H1 (cell line): ENCODE measurements at regions not wholly inside any gene's neighbourhood (a gene's known extent, or its start where the extent isn't known, plus 50 kb on each side); places are given as distances from the start of the nearest gene placed in this dataset.

ENCODE experiments used
- CTCF ChIA-PET: fragments of 300-600 bp; sonication (Branson Sonifier 250); formaldehyde crosslinking; loops from one replicate; lab custom pipeline; 2021; ENCODE audit not compliant: partially characterized antibody; lab: Charles Lee
- POLR2A ChIA-PET: fragments of 300-600 bp; sonication (Branson Sonifier 250); formaldehyde crosslinking; loops from one replicate; lab custom pipeline; 2021; ENCODE audit warnings: inconsistent platforms; ENCODE audit not compliant: partially characterized antibody; lab: Charles Lee
- DNase-seq, 2 experiments: peaks; one replicate each; pipeline versions ENCODE4 v3.0.0 to v3.0.0-alpha.2; 2010 to 2022; ENCODE audit warnings: low spot score in 2 of 2, low read depth in 1 of 2, mixed read lengths in 1 of 2
- FAIRE-seq: peaks from 2 replicates; lab custom pipeline; 2011; peaks lifted over from hg19 to GRCh38; lab: Jason Lieb, UNC
- H2AFZ ChIP-seq: 2 replicates; pipeline ENCODE4 v1.8.1; 2012; ENCODE audit warnings: low read length, inconsistent platforms
- H2AK5ac ChIP-seq: 2 replicates; pipeline ENCODE4 v1.6.1; 2013; ENCODE audit warnings: low read depth, low read length
- H2BK120ac ChIP-seq: replicated peaks from 2 replicates; pipeline ENCODE3; 2013; ENCODE audit warnings: low read depth, low read length, inconsistent platforms
- H2BK12ac ChIP-seq: 2 replicates; pipeline ENCODE4 v1.6.1; 2013; ENCODE audit warnings: low read depth, low read length
- H2BK15ac ChIP-seq: 2 replicates; pipeline ENCODE4 v1.6.1; 2013; ENCODE audit warnings: low read length
- H2BK20ac ChIP-seq: 2 replicates; pipeline ENCODE4 v1.6.1; 2013; ENCODE audit warnings: low read length
- H2BK5ac ChIP-seq: 2 replicates; pipeline ENCODE4 v1.6.1; 2013; ENCODE audit warnings: low read depth, low read length
- H3K14ac ChIP-seq: 2 replicates; pipeline ENCODE4 v1.6.1; 2013; ENCODE audit warnings: inconsistent platforms; ENCODE audit not compliant: insufficient read length
- H3K18ac ChIP-seq: 2 replicates; pipeline ENCODE4 v1.6.1; 2013; ENCODE audit warnings: low read length; ENCODE audit errors: extremely low read depth
- H3K23ac ChIP-seq: 2 replicates; pipeline ENCODE4 v1.6.1; 2013; ENCODE audit warnings: inconsistent platforms; ENCODE audit not compliant: insufficient read length
- H3K23me2 ChIP-seq: 2 replicates; pipeline ENCODE4 v1.6.1; 2013; ENCODE audit warnings: low read depth, low read length
- H3K27ac ChIP-seq: 2 replicates; pipeline ENCODE4 v1.6.1; 2011; ENCODE audit warnings: low read depth, low read length, inconsistent platforms
- H3K27me3 ChIP-seq, 4 experiments: replicated peaks in 1 of 4; 1 replicate in 1 of 4; 2 replicates in 3 of 4; pipeline versions ENCODE4 v1.6.1 to v1.8.1; 2011 to 2013; ENCODE audit warnings: low read length in 3 of 4, mild to moderate bottlenecking in 3 of 4, inconsistent platforms in 2 of 4, mixed read lengths in 2 of 4, moderate library complexity in 1 of 4; ENCODE audit not compliant: control insufficient read depth in 3 of 4, insufficient read depth in 3 of 4; ENCODE audit errors: extremely low read depth in 1 of 4
- H3K36me3 ChIP-seq, 4 experiments: 2 replicates each; pipeline versions ENCODE4 v1.6.1 to v1.8.1; 2011 to 2013; ENCODE audit warnings: mild to moderate bottlenecking in 4 of 4, low read length in 3 of 4, moderate library complexity in 2 of 4, control low read depth in 1 of 4, inconsistent platforms in 1 of 4; ENCODE audit not compliant: insufficient read depth in 4 of 4, control insufficient read depth in 2 of 4
- H3K4ac ChIP-seq: replicated peaks from 2 replicates; pipeline ENCODE3; 2013; ENCODE audit warnings: low read length, low read depth, mixed read lengths, inconsistent platforms; ENCODE audit not compliant: insufficient read length
- H3K4me1 ChIP-seq, 4 experiments: replicated peaks in 1 of 4; 1 replicate in 1 of 4; 2 replicates in 3 of 4; pipeline versions ENCODE4 v1.6.1 to v1.8.1; 2011 to 2013; ENCODE audit warnings: low read length in 3 of 4, inconsistent platforms in 2 of 4, mixed read lengths in 1 of 4; ENCODE audit not compliant: insufficient read depth in 4 of 4, control insufficient read depth in 3 of 4
- H3K4me2 ChIP-seq, 2 experiments: 2 replicates each; pipeline versions ENCODE4 v1.6.1 to v1.8.1; 2011 to 2013; ENCODE audit warnings: low read depth in 2 of 2, low read length in 2 of 2, control low read depth in 1 of 2, inconsistent platforms in 1 of 2, mild to moderate bottlenecking in 1 of 2; ENCODE audit not compliant: insufficient read depth in 1 of 2
- H3K4me3 ChIP-seq, 4 experiments: fragments of 200-600, 300-600 bp in 1 of 4; sonication (generic), shearing (Covaris generic), sonication (Bioruptor Twin) in 1 of 4; 2 replicates each; pipeline versions ENCODE4 v1.5.1 to v1.8.1; 2011 to 2016; ENCODE audit warnings: low read length in 4 of 4, low read depth in 3 of 4, control low read depth in 2 of 4, inconsistent platforms in 2 of 4, mild to moderate bottlenecking in 2 of 4, mixed read lengths in 1 of 4, moderate library complexity in 1 of 4; ENCODE audit not compliant: insufficient read depth in 2 of 4; ENCODE audit errors: extremely low read depth in 1 of 4
- H3K56ac ChIP-seq: replicated peaks from 2 replicates; pipeline ENCODE3; 2013; ENCODE audit warnings: low read depth, mild to moderate bottlenecking, mixed read lengths, low read length, inconsistent platforms; ENCODE audit not compliant: insufficient read length
- H3K79me1 ChIP-seq: 2 replicates; pipeline ENCODE4 v1.6.1; 2013; ENCODE audit warnings: low read depth, low read length, control low read depth
- H3K79me2 ChIP-seq, 2 experiments: 2 replicates each; pipeline versions ENCODE4 v1.6.1 to v1.8.1; 2012 to 2013; ENCODE audit warnings: low read length in 2 of 2, mild to moderate bottlenecking in 2 of 2, inconsistent platforms in 1 of 2; ENCODE audit not compliant: insufficient read depth in 2 of 2, control insufficient read depth in 1 of 2
- H3K9ac ChIP-seq, 4 experiments: replicated peaks in 1 of 4; 1 replicate in 1 of 4; 2 replicates in 3 of 4; pipeline versions ENCODE4 v1.6.1 to v1.8.1; 2011 to 2013; ENCODE audit warnings: low read depth in 3 of 4, low read length in 3 of 4, control low read depth in 2 of 4, mild to moderate bottlenecking in 2 of 4, moderate library complexity in 2 of 4, inconsistent platforms in 1 of 4; ENCODE audit errors: extremely low read depth in 1 of 4
- H3K9me3 ChIP-seq, 2 experiments: 2 replicates each; pipeline versions ENCODE4 v1.6.1 to v1.8.1; 2012 to 2013; ENCODE audit warnings: mild to moderate bottlenecking in 2 of 2, moderate library complexity in 2 of 2, control low read depth in 1 of 2, inconsistent platforms in 1 of 2, low read depth in 1 of 2, low read length in 1 of 2, mixed read lengths in 1 of 2; ENCODE audit not compliant: insufficient read depth in 2 of 2
- H4K20me1 ChIP-seq, 2 experiments: replicated peaks in 1 of 2; 2 replicates each; pipeline versions ENCODE3 to v1.8.1; 2011 to 2013; ENCODE audit warnings: inconsistent platforms in 2 of 2, low read length in 2 of 2, mild to moderate bottlenecking in 1 of 2; ENCODE audit not compliant: insufficient read depth in 2 of 2, control insufficient read depth in 1 of 2
- H4K5ac ChIP-seq: 2 replicates; pipeline ENCODE4 v1.6.1; 2013; ENCODE audit warnings: low read length, low read depth, mixed read lengths, inconsistent platforms; ENCODE audit not compliant: insufficient read length
- H4K8ac ChIP-seq: 2 replicates; pipeline ENCODE4 v1.8.0; 2013; ENCODE audit warnings: mild to moderate bottlenecking, moderate library complexity, low read length, inconsistent platforms; ENCODE audit not compliant: insufficient read depth; ENCODE audit errors: extremely low read depth
- H4K91ac ChIP-seq: replicated peaks from 2 replicates; pipeline ENCODE3; 2013; ENCODE audit warnings: low read length, mixed read lengths, inconsistent platforms; ENCODE audit not compliant: insufficient read length
- CBX8 ChIP-seq: fragments of 300-800, 300-1000 bp; sonication (generic); IDR thresholded peaks from 2 replicates; pipeline ENCODE4 v1.7.1; 2016; ENCODE audit warnings: low read depth, low read length, borderline replicate concordance
- CHD1 ChIP-seq: IDR thresholded peaks from 2 replicates; pipeline ENCODE4 v1.6.1; 2012; ENCODE audit warnings: low read depth, low read length, improper control_type of control experiment
- CHD2 ChIP-seq: IDR thresholded peaks from 2 replicates; pipeline ENCODE4 v1.6.1; 2012; ENCODE audit warnings: low read length, improper control_type of control experiment
- E2F6 ChIP-seq: IDR thresholded peaks from 2 replicates; pipeline ENCODE4 v1.6.1; 2012; ENCODE audit warnings: inconsistent platforms
- EP300 ChIP-seq, 2 experiments: IDR thresholded peaks; 1 replicate in 1 of 2; 2 replicates in 1 of 2; pipeline ENCODE4 v1.6.1; 2011 to 2012; ENCODE audit warnings: low read depth in 2 of 2, low read length in 2 of 2, mild to moderate bottlenecking in 2 of 2, borderline replicate concordance in 1 of 2, inconsistent platforms in 1 of 2, moderate library complexity in 1 of 2
- EZH2 ChIP-seq: fragments of 200-600 bp; sonication (generic); IDR thresholded peaks from 2 replicates; pipeline ENCODE4 v1.7.1; 2012; ENCODE audit warnings: low read depth, mild to moderate bottlenecking, moderate library complexity, low read length, inconsistent platforms; ENCODE audit not compliant: severe bottlenecking
- FOSL1 ChIP-seq: IDR thresholded peaks from 2 replicates; pipeline ENCODE4 v1.6.1; 2011; ENCODE audit warnings: mild to moderate bottlenecking, low read depth, low read length, moderate library complexity; ENCODE audit not compliant: insufficient read depth
- GABPA ChIP-seq: IDR thresholded peaks from 2 replicates; pipeline ENCODE4 v1.6.1; 2011; ENCODE audit warnings: mild to moderate bottlenecking, low read length, moderate library complexity, borderline replicate concordance; ENCODE audit not compliant: insufficient read depth
- GTF2F1 ChIP-seq: IDR thresholded peaks from 2 replicates; pipeline ENCODE4 v1.6.1; 2012; ENCODE audit warnings: low read depth, low read length, improper control_type of control experiment, borderline replicate concordance
- NANOG ChIP-seq: IDR thresholded peaks from 2 replicates; pipeline ENCODE4 v1.6.1; 2011; ENCODE audit warnings: low read length, low read depth, mild to moderate bottlenecking, inconsistent platforms; ENCODE audit not compliant: insufficient read depth, poor library complexity, severe bottlenecking
- SP4 ChIP-seq: IDR thresholded peaks from 2 replicates; pipeline ENCODE4 v1.6.1; 2012; ENCODE audit warnings: low read length, inconsistent platforms
- USF2 ChIP-seq: IDR thresholded peaks from 2 replicates; pipeline ENCODE4 v1.6.1; 2011; ENCODE audit warnings: low read length, improper control_type of control experiment
- YY1 ChIP-seq: IDR thresholded peaks from 2 replicates; pipeline ENCODE4 v1.6.1; 2011; ENCODE audit warnings: low read depth, mild to moderate bottlenecking, low read length
- WGBS, 2 experiments: shearing (Covaris generic) in 1 of 2; methylation state at CpG; one replicate each; pipeline versions ENCODE4 v1.1.6 to v1.1.7; 2013 to 2015; ENCODE audit warnings: low lambda C conversion rate in 2 of 2, mixed read lengths in 2 of 2, inconsistent platforms in 1 of 2, low coverage in 1 of 2, missing lambda C conversion rate in 1 of 2; ENCODE audit not compliant: insufficient replicate concordance in 2 of 2, insufficient coverage in 1 of 2, insufficient read length in 1 of 2; ENCODE audit errors: extremely low coverage in 1 of 2, missing lambda C conversion rate in 1 of 2; 5-methylcytosine and 5-hydroxymethylcytosine counted together

- Histone ChIP-seq H3K4me1 (peaks cover 0 to 14% (median 12%) of the 10 kb centered on the region in 4 experiments), H3K79me1 (no peaks in the 10 kb centered on the region), H3K36me3 (no peaks in the 10 kb centered on the region), H2AFZ (no peak overlapping the region), H4K20me1 (no peaks in the 10 kb centered on the region)
- TF ChIP-seq GABPA (no peak), CHD2 (no peak), GTF2F1 (no peak), YY1 (no peak), CHD1 (no peak), FOSL1 (no peak), EZH2 (no peak), USF2 (no peak), E2F6 (no peak), CBX8 (no peak), SP4 (no peak), EP300 (IDR thresholded peaks at IDR 0.05; ENCODE audit: borderline replicate concordance in 1 of 2, low read depth in 2 of 2, low read length in 2 of 2) (no peak), NANOG (no peak)
- TF ChIP-seq, all 59 proteins: peak for 0
- H3K4me3 ChIP-seq: no peak overlapping the region
- H3K27ac ChIP-seq: no peak overlapping the region
- H3K9me3 ChIP-seq: no peaks in the 10 kb centered on the region
- no peak overlapping the region for H2BK5ac ChIP-seq
- ChIA-PET CTCF (no interaction called here), POLR2A (interaction anchor here (1.1 kb wide), 1 partner anchor 22 kb away, joined by 3 read pairs; no protein-coding TSS in a partner anchor)
- no peak overlapping the region for H3K4ac ChIP-seq
- H2AK5ac ChIP-seq: no peak overlapping the region
- no peak overlapping the region for H3K9ac ChIP-seq
- no peaks in the 10 kb centered on the region for H3K79me2 ChIP-seq
- H2BK15ac ChIP-seq: no peak overlapping the region
- FAIRE-seq (no peak), DNase-seq (no peak)
- no peak overlapping the region for H4K5ac ChIP-seq
- H3K14ac ChIP-seq: no peak overlapping the region
- H2BK120ac ChIP-seq: no peak overlapping the region
- no peak overlapping the region for H2BK20ac ChIP-seq
- H3K27me3 ChIP-seq: no peaks in the 10 kb centered on the region
- H4K8ac ChIP-seq: no peak overlapping the region
- 82% methylated on average over 5 of the region's 5 CpGs; no CpG with 5 or more reads in 1 of the 2 experiments for WGBS, 2 experiments
- no peak overlapping the region for H2BK12ac ChIP-seq
- no peak overlapping the region for H3K4me2 ChIP-seq
- H4K91ac ChIP-seq: no peak overlapping the region
- no peak overlapping the region for H3K23ac ChIP-seq
- no peaks in the 10 kb centered on the region for H3K23me2 ChIP-seq
- no peak overlapping the region for H3K18ac ChIP-seq
- H3K56ac ChIP-seq: no peak overlapping the region
Observed at GRCh38 chr1:14372526-14372925, 226.0 kb upstream of the KAZN start.
